SJSA1 (cell line): ENCODE measurements at regions not wholly inside any gene's neighbourhood (a gene's known extent, or its start where the extent isn't known, plus 50 kb on each side); places are given as distances from the start of the nearest gene placed in this dataset.
"Not testable (repeated sequence)": the region's sequence is repeated elsewhere in the genome, so short reads cannot be mapped to it uniquely, and the experiment has no call there.

Experiments used
- DNase-seq, 2 experiments: peaks; one replicate each; pipeline ENCODE4 v3.0.0-alpha.2; 2015 to 2020; ENCODE audit warnings: low spot score in 2 of 2, low read depth in 1 of 2
- H3K27ac ChIP-seq: fragments of 250-450 bp; sonication (Bioruptor Pico); 2 replicates; pipeline ENCODE4 v1.5.1; 2020; ENCODE audit warnings: mild to moderate bottlenecking, moderate library complexity
- H3K27me3 ChIP-seq: fragments of 250-450 bp; sonication (Bioruptor Pico); replicated peaks from 2 replicates; pipeline ENCODE4 v1.5.1; 2020; ENCODE audit warnings: mild to moderate bottlenecking, moderate library complexity
- H3K36me3 ChIP-seq: fragments of 250-450 bp; sonication (Bioruptor Pico); 2 replicates; pipeline ENCODE4 v1.5.1; 2020; ENCODE audit warnings: mild to moderate bottlenecking
- H3K4me1 ChIP-seq: fragments of 250-450 bp; sonication (Bioruptor Pico); replicated peaks from 2 replicates; pipeline ENCODE4 v1.6.1; 2021; ENCODE audit warnings: mild to moderate bottlenecking
- H3K4me3 ChIP-seq: fragments of 250-450 bp; sonication (Bioruptor Pico); 2 replicates; pipeline ENCODE4 v1.5.1; 2020; ENCODE audit warnings: mild to moderate bottlenecking
- H3K9me3 ChIP-seq: fragments of 250-450 bp; sonication (Bioruptor Pico); replicated peaks from 2 replicates; pipeline ENCODE4 v1.5.1; 2020; ENCODE audit warnings: mild to moderate bottlenecking

- no peaks in the 10 kb centered on the region for H3K4me1 ChIP-seq
- no peak overlapping the region for H3K27ac ChIP-seq
- H3K27me3 ChIP-seq, result peaks cover 7% of the 10 kb centered on the region; the same call in 1 of the 2 replicates
- no peaks in the 10 kb centered on the region for H3K36me3 ChIP-seq
- no peak overlapping the region for H3K4me3 ChIP-seq
- no peaks in the 10 kb centered on the region for H3K9me3 ChIP-seq
- DNase-seq, result no peak
Observed at GRCh38 chr5:9743507-9743906, 113.4 kb upstream of the TAS2R1 start.

GRCh38 chr5:9742848-9743247, 112.7 kb upstream of the TAS2R1 start:
- Histone ChIP-seq H3K27ac (no peak overlapping the region), H3K36me3 (no peaks in the 10 kb centered on the region), H3K4me1 (no peaks in the 10 kb centered on the region), H3K4me3 (no peak overlapping the region), H3K9me3 (no peaks in the 10 kb centered on the region), H3K27me3 (peaks cover 7% of the 10 kb centered on the region; the same call in 1 of the 2 replicates)
- DNase-seq, result no peak

GRCh38 chr5:9739135-9739534, 109.0 kb upstream of the TAS2R1 start:
- no peak overlapping the region for H3K4me3 ChIP-seq
- DNase-seq, result no peak
- no peaks in the 10 kb centered on the region for H3K4me1 ChIP-seq
- H3K9me3 ChIP-seq, result no peaks in the 10 kb centered on the region
- no peaks in the 10 kb centered on the region for H3K36me3 ChIP-seq
- no peak overlapping the region for H3K27ac ChIP-seq
- peaks cover 7% of the 10 kb centered on the region; the same call in 1 of the 2 replicates for H3K27me3 ChIP-seq

DNA sequence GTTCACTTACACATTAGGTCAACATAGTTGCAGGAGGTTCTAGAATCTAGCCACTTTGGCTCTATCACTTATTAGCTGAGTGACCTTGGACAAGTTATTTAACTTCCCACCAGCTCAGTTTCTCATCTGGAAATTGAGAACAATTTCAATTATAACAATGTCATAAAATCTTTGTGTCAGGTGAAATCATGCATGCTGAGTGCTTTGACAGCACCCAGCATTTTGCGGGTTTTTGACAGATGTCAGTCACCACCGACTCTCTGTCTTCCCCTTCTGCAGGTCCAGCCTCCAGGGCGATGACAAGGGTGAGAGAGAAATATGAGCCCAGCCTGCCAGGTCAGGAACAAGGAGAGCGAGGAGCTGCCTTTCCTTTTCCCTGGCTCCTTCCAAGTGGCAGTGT, 107.1 kb upstream of the TAS2R1 start:
- Histone ChIP-seq H3K4me3 (no peak overlapping the region), H3K27ac (no peak overlapping the region), H3K4me1 (no peaks in the 10 kb centered on the region), H3K27me3 (peaks cover under 1% of the 10 kb centered on the region; the same call in 1 of the 2 replicates), H3K9me3 (no peaks in the 10 kb centered on the region), H3K36me3 (no peaks in the 10 kb centered on the region)
- no peak for DNase-seq

DNA sequence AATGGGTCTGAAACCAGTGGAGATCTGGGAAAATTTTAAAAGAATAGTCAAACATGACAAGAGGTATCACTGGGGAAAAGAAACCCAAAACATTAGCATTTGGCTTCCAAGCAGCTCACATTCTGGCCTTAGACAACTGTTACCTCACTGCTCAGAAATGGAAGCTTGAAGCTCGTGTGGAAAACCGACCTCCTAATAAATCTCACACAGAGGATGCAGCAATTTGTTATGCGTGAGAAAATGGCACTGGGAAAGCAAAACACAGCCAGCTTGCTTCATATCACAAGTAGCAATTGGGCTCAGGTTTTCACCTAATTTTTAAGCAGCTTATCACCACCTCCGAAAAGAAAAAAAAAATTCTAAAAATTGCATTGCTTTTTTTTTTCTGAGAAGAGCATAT, 103.3 kb upstream of the TAS2R1 start:
- Histone ChIP-seq H3K9me3 (no peaks in the 10 kb centered on the region), H3K27me3 (no peaks in the 10 kb centered on the region), H3K4me1 (no peaks in the 10 kb centered on the region), H3K36me3 (no peaks in the 10 kb centered on the region), H3K4me3 (no peak overlapping the region), H3K27ac (no peak overlapping the region)
- DNase-seq, result no peak

DNA sequence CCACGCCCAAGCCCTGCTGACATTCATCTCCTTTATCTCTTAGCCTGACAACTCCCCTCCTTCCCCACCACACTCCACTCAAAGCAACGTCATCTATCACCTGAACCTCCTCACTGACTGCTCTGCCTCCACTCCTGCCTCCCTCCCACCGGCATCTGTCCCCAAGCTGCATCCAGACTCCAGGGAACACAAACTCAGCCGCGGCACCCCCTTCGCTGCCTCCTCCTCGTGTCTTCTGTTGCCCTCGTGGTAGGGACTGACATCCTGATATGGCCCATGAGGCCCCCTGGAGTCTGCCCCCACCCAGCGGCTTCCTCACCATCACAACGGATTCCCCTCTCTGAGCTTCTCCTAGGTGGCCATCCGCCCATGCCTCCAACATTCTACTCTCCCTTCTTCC, 101.0 kb upstream of the TAS2R1 start:
- H3K27ac ChIP-seq, result no peak overlapping the region
- DNase-seq, result no peak
- no peaks in the 10 kb centered on the region for H3K36me3 ChIP-seq
- no peak overlapping the region for H3K4me3 ChIP-seq
- H3K27me3 ChIP-seq, result no peaks in the 10 kb centered on the region
- H3K4me1 ChIP-seq, result no peaks in the 10 kb centered on the region
- H3K9me3 ChIP-seq, result no peaks in the 10 kb centered on the region

GRCh38 chr5:9728261-9728660, 98.1 kb upstream of the TAS2R1 start:
- DNase-seq, result no peak
- Histone ChIP-seq H3K9me3 (no peaks in the 10 kb centered on the region), H3K27ac (no peak overlapping the region), H3K27me3 (no peaks in the 10 kb centered on the region), H3K4me3 (no peak overlapping the region), H3K36me3 (no peaks in the 10 kb centered on the region), H3K4me1 (no peaks in the 10 kb centered on the region)

GRCh38 chr5:9726931-9727330, 96.8 kb upstream of the TAS2R1 start:
- no peaks in the 10 kb centered on the region for H3K4me1 ChIP-seq
- H3K4me3 ChIP-seq, result no peak overlapping the region
- no peaks in the 10 kb centered on the region for H3K36me3 ChIP-seq
- H3K27ac ChIP-seq, result no peak overlapping the region
- H3K9me3 ChIP-seq, result no peaks in the 10 kb centered on the region
- no peaks in the 10 kb centered on the region for H3K27me3 ChIP-seq
- no peak for DNase-seq

GRCh38 chr5:9725265-9725664, 95.1 kb upstream of the TAS2R1 start:
- not testable (repeated sequence) for DNase-seq, H3K9me3 ChIP-seq, H3K27me3 ChIP-seq

GRCh38 chr5:9724707-9725106, 94.6 kb upstream of the TAS2R1 start:
- Histone ChIP-seq H3K27ac (no peak overlapping the region), H3K4me3 (no peak overlapping the region), H3K27me3 (no peaks in the 10 kb centered on the region), H3K9me3 (no peaks in the 10 kb centered on the region), H3K36me3 (no peaks in the 10 kb centered on the region), H3K4me1 (no peaks in the 10 kb centered on the region)
- no peak for DNase-seq

More at GRCh38 chr5:9725265-9725664, 95.1 kb upstream of the TAS2R1 start:
- H3K4me1 ChIP-seq, H3K36me3 ChIP-seq, H3K27ac ChIP-seq, H3K4me3 ChIP-seq: not testable (repeated sequence)

DNA sequence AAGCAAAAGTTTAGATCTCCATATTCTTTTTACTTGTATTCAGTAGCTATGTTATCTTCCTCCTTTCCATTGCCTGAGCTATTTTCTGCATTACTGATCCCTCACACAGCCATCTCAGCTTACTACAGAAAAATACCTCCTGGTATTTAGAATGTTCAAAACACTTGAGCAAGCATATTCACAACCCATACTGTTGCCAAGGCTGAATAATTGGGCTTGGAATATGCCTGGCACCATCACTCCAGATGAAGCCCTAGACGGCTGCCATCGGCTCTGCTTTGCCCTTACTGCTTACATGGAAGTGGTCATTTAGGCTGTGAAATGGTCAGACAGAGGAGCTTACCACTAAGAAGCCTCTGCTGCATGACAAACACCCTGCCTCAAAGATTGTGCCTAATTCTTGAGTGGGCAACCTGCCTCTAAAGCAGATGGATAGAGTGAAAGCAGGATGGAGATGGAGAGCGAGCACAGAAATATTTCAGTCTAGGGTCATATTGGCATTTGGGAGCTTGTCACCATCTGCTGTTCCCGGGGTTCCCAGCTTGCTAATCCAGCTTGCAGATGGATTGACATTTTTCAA, 92.5 kb upstream of the TAS2R1 start:
- Histone ChIP-seq H3K27me3 (no peaks in the 10 kb centered on the region), H3K4me3 (no peak overlapping the region), H3K27ac (no peak overlapping the region), H3K4me1 (no peaks in the 10 kb centered on the region), H3K36me3 (no peaks in the 10 kb centered on the region), H3K9me3 (no peaks in the 10 kb centered on the region)
- DNase-seq, result no peak

DNA sequence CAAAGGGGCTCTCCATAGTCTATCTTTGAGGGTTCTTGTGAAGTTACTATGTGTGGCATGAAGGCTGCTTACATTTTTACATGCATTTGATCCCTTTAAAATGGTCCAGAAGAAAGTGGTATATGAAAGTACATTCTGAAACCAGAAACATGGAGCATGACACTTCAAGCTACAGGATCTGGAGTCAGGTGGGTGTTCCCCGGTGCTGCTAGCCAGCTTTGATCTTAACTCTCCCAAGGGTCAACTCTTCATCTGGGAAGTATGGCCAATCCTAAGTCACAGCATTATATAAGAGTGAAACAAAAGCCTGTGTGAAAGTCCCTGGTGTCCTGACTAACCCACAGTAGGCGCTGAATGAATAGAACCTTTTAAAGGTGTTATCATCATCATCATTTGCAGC, 91.0 kb upstream of the TAS2R1 start:
- Histone ChIP-seq H3K9me3 (no peaks in the 10 kb centered on the region), H3K4me3 (no peak overlapping the region), H3K27me3 (no peaks in the 10 kb centered on the region), H3K4me1 (peaks cover 14% of the 10 kb centered on the region), H3K27ac (no peak overlapping the region), H3K36me3 (no peaks in the 10 kb centered on the region)
- no peak for DNase-seq

- H3K36me3 ChIP-seq, result no peaks in the 10 kb centered on the region
- no peak overlapping the region for H3K4me3 ChIP-seq
- H3K9me3 ChIP-seq, result no peaks in the 10 kb centered on the region
- no peak for DNase-seq
- no peaks in the 10 kb centered on the region for H3K27me3 ChIP-seq
- H3K27ac ChIP-seq, result no peak overlapping the region
- H3K4me1 ChIP-seq, result peaks cover 22% of the 10 kb centered on the region
Observed at GRCh38 chr5:9720361-9720760, 90.2 kb upstream of the TAS2R1 start.

GRCh38 chr5:9716838-9717281, 86.7 kb upstream of the TAS2R1 start:
- H3K9me3 ChIP-seq, result no peaks in the 10 kb centered on the region
- no peaks in the 10 kb centered on the region for H3K36me3 ChIP-seq
- H3K27ac ChIP-seq, result peak overlapping the region; percentile 81
- peaks cover 48% of the 10 kb centered on the region for H3K4me1 ChIP-seq
- H3K4me3 ChIP-seq, result no peak overlapping the region
- peak; percentile 75 to 90 for DNase-seq
- H3K27me3 ChIP-seq, result no peaks in the 10 kb centered on the region

DNA sequence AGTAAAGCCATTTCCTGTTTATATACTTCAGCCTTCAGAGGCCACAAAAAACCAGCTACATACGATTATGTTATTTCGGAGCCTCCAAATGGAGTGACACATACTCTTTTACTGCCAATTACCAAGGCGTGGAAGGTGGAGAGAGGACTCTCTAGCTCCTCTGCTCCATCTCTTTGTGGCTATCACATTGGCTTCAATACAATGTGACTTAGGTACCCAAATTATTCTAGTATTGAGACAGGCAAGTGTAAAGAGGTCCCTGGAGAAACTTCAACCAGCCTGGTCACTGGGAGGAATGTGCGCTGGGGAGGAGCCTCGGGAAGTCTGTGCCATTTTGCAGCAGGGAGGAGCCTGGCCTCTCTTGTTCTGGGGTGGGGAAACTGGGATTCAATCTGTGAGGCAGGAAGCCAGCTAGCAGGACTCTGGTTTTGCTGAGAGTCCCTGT, 85.8 kb upstream of the TAS2R1 start:
- H3K4me1 ChIP-seq, result peaks cover 48% of the 10 kb centered on the region
- H3K4me3 ChIP-seq, result no peak overlapping the region
- H3K27ac ChIP-seq, result peak overlapping the region; percentile 81
- H3K27me3 ChIP-seq, result no peaks in the 10 kb centered on the region
- no peaks in the 10 kb centered on the region for H3K9me3 ChIP-seq
- H3K36me3 ChIP-seq, result no peaks in the 10 kb centered on the region
- DNase-seq, result peak; percentile 74 to 75
